T-cell (primary cell): ENCODE measurements at regions not wholly inside any gene's neighbourhood (a gene's known extent, or its start where the extent isn't known, plus 50 kb on each side); places are given as distances from the start of the nearest gene placed in this dataset.
"Not testable (repeated sequence)": the region's sequence is repeated elsewhere in the genome, so short reads cannot be mapped to it uniquely, and the experiment has no call there.

Experiments used
- ATAC-seq, 4 experiments: fragments of 200-7000 bp in 3 of 4; fragments of 150-1000 bp in 1 of 4; cut with Tn5 transposase; replicated peaks in 1 of 4; 1 replicate in 3 of 4; 2 replicates in 1 of 4; pipeline ENCODE4 v1.10.0; 2021; ENCODE audit warnings: moderate library complexity in 3 of 4, mild to moderate bottlenecking in 2 of 4, moderate number of reproducible peaks in 1 of 4
- CTCF ChIA-PET, 2 donors: fragments of 300-600 bp; sonication (Branson Sonifier 250); formaldehyde crosslinking; loops; one replicate each; lab custom pipeline; 2022; ENCODE audit warnings: antibody characterized with exemption in 2 of 2; lab: Charles Lee
- POLR2A ChIA-PET, 2 donors: fragments of 300-600 bp; sonication (Branson Sonifier 250); formaldehyde crosslinking; loops; one replicate each; lab custom pipeline; 2022; ENCODE audit warnings: antibody characterized with exemption in 2 of 2; lab: Charles Lee
- DNase-seq, 35 experiments: peaks; one replicate each; pipeline versions ENCODE4 v3.0.0 to v3.0.0-alpha.2; 2013 to 2023
- H3K27ac ChIP-seq: one replicate; pipeline ENCODE4 v1.5.1; 2013; ENCODE audit warnings: low read length
- H3K27me3 ChIP-seq, 2 experiments: replicated peaks in 1 of 2; 1 replicate in 1 of 2; 2 replicates in 1 of 2; pipeline versions ENCODE4 v1.6.1 to v1.7.0; 2013; ENCODE audit warnings: low read length in 1 of 2, mixed read lengths in 1 of 2; ENCODE audit not compliant: control insufficient read depth in 2 of 2, insufficient read depth in 2 of 2; ENCODE audit errors: extremely low read depth in 1 of 2
- H3K36me3 ChIP-seq, 2 donors: 1 replicate in 1 of 2; 2 replicates in 1 of 2; pipeline versions ENCODE4 v1.6.1 to v1.7.0; 2013; ENCODE audit warnings: low read length in 1 of 2; ENCODE audit not compliant: control insufficient read depth in 2 of 2, insufficient read depth in 1 of 2; ENCODE audit errors: extremely low read depth in 1 of 2
- H3K4me1 ChIP-seq, 2 experiments: 1 replicate in 1 of 2; 2 replicates in 1 of 2; pipeline versions ENCODE4 v1.6.1 to v1.7.0; 2013; ENCODE audit warnings: low read length in 2 of 2, mixed read lengths in 1 of 2; ENCODE audit not compliant: insufficient read depth in 2 of 2, control insufficient read depth in 1 of 2; ENCODE audit errors: extremely low read depth in 1 of 2
- H3K4me3 ChIP-seq, 2 donors: 1 replicate in 1 of 2; 2 replicates in 1 of 2; pipeline versions ENCODE4 v1.5.1 to v1.7.0; 2013; ENCODE audit warnings: mild to moderate bottlenecking in 2 of 2, low read length in 1 of 2, moderate library complexity in 1 of 2; ENCODE audit not compliant: control insufficient read depth in 1 of 2; ENCODE audit errors: extremely low read depth in 1 of 2
- H3K9me3 ChIP-seq: 2 replicates; pipeline ENCODE4 v1.7.0; 2013
- H3K27ac Mint-ChIP-seq, 2 donors: one replicate each; pipeline ENCODE4 v1.8.0; 2020 to 2021; ENCODE audit warnings: mild to moderate bottlenecking in 2 of 2, mixed read lengths in 2 of 2
- H3K27me3 Mint-ChIP-seq, 2 donors: one replicate each; pipeline ENCODE4 v1.8.0; 2021 to 2022; ENCODE audit warnings: mixed read lengths in 2 of 2
- H3K36me3 Mint-ChIP-seq: one replicate; pipeline ENCODE4 v1.8.0; 2021; ENCODE audit warnings: mixed read lengths
- H3K4me1 Mint-ChIP-seq, 3 donors: one replicate each; pipeline ENCODE4 v1.8.0; 2020 to 2022; ENCODE audit warnings: mixed read lengths in 3 of 3, mild to moderate bottlenecking in 1 of 3
- H3K4me3 Mint-ChIP-seq, 3 donors: one replicate each; pipeline ENCODE4 v1.8.0; 2020 to 2022; ENCODE audit warnings: mild to moderate bottlenecking in 3 of 3, mixed read lengths in 3 of 3, moderate library complexity in 3 of 3
- H3K9me3 Mint-ChIP-seq, 3 donors: one replicate each; pipeline ENCODE4 v1.8.0; 2020 to 2022; ENCODE audit warnings: mixed read lengths in 3 of 3
- WGBS: methylation state at CpG from one replicate; pipeline ENCODE4 v1.1.5; 2013; ENCODE audit warnings: missing lambda C conversion rate; ENCODE audit not compliant: insufficient coverage; 5-methylcytosine and 5-hydroxymethylcytosine counted together

- Histone ChIP-seq H3K36me3 (no peaks in the 10 kb centered on the region), H3K27me3 (no peaks in the 10 kb centered on the region), H3K4me3 (no peak overlapping the region), H3K27ac (no peak overlapping the region), H3K9me3 (no peaks in the 10 kb centered on the region), H3K4me1 (no peaks in the 10 kb centered on the region)
- Mint-ChIP-seq H3K4me3 (no peak overlapping the region), H3K36me3 (no peaks in the 10 kb centered on the region), H3K9me3 (peaks cover 0 to 6% (median 5%) of the 10 kb centered on the region in 3 donors), H3K27me3 (no peaks in the 10 kb centered on the region), H3K4me1 (no peaks in the 10 kb centered on the region), H3K27ac (no peak overlapping the region)
- DNase-seq = no peak
- CTCF ChIA-PET = no interaction called here
- WGBS = no CpG with 5 or more reads among the region's 4 CpGs
- ATAC-seq = no peak
- POLR2A ChIA-PET = no interaction called here
Measured at GRCh38 chr13:107600971-107601370, 614.4 kb downstream of the LIG4 start.

DNA sequence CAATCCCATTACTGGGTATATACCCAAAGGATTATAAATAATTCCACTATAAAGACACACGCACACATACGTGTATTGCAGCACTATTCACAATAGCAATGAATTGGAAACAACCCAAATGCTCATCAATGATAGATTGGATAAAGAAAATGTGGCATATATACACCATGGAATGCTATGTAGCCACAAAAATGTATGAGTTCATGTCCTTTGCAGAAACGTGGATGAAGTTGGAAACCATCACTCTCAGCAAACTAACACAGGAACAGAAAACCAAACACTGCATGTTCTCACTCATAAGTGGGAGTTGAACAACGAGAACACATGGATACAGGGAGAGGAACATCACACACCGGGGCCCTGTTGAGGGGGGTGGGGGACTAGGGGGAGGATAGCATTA is 619.0 kb downstream of the LIG4 start:
- H3K4me1 Mint-ChIP-seq, H3K36me3 ChIP-seq, H3K4me3 ChIP-seq, ATAC-seq, H3K27ac ChIP-seq, H3K27me3 ChIP-seq, H3K9me3 Mint-ChIP-seq, CTCF ChIA-PET, DNase-seq, H3K27me3 Mint-ChIP-seq, POLR2A ChIA-PET, H3K4me1 ChIP-seq, H3K27ac Mint-ChIP-seq, H3K4me3 Mint-ChIP-seq, H3K36me3 Mint-ChIP-seq, H3K9me3 ChIP-seq: not testable (repeated sequence)
- WGBS = no CpG with 5 or more reads among the region's 5 CpGs

GRCh38 chr13:107590556-107590955 is 624.8 kb downstream of the LIG4 start:
- DNase-seq = no peak
- Mint-ChIP-seq H3K9me3 (peaks cover 0 to 4% (median 4%) of the 10 kb centered on the region in 3 donors), H3K27me3 (no peaks in the 10 kb centered on the region), H3K4me3 (no peak overlapping the region), H3K4me1 (no peaks in the 10 kb centered on the region), H3K27ac (no peak overlapping the region), H3K36me3 (no peaks in the 10 kb centered on the region)
- no peaks in the 10 kb centered on the region for H3K4me1 ChIP-seq
- POLR2A ChIA-PET = no interaction called here
- H3K36me3 ChIP-seq = no peaks in the 10 kb centered on the region
- no peak overlapping the region for H3K27ac ChIP-seq
- H3K4me3 ChIP-seq = no peak overlapping the region
- CTCF ChIA-PET = no interaction called here
- WGBS = 60% methylated on average over 2 of the region's 3 CpGs
- no peak for ATAC-seq
- no peaks in the 10 kb centered on the region for H3K27me3 ChIP-seq
- H3K9me3 ChIP-seq = no peaks in the 10 kb centered on the region

DNA sequence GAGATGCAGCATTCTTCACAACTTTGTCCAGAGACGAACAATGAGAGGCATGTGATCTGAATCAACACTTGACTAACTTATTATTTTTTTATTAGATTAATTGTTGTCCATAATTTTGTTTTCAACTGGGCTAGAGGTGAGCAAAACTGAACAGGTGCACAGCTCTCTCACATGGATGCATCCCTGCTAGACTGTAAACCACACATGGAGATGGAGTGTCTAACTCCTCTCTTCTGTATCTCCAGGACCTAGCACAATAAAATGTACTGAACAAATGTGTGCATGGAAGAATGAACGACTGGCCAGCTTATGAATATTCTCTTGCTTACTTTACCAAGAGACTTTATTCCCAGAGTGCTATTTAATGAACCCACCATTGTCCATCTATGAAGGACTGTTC is 627.7 kb downstream of the LIG4 start:
- Mint-ChIP-seq H3K4me1 (no peaks in the 10 kb centered on the region), H3K36me3 (no peaks in the 10 kb centered on the region), H3K27me3 (no peaks in the 10 kb centered on the region), H3K27ac (no peak overlapping the region), H3K4me3 (no peak overlapping the region), H3K9me3 (peaks cover 0 to 5% (median 5%) of the 10 kb centered on the region in 3 donors)
- DNase-seq = no peak
- Histone ChIP-seq H3K36me3 (no peaks in the 10 kb centered on the region), H3K9me3 (no peaks in the 10 kb centered on the region), H3K4me1 (no peaks in the 10 kb centered on the region), H3K4me3 (no peak overlapping the region), H3K27me3 (no peaks in the 10 kb centered on the region), H3K27ac (no peak overlapping the region)
- 60% methylated on average over 1 of the region's 2 CpGs for WGBS
- ChIA-PET POLR2A (no interaction called here), CTCF (no interaction called here)
- no peak for ATAC-seq

DNA sequence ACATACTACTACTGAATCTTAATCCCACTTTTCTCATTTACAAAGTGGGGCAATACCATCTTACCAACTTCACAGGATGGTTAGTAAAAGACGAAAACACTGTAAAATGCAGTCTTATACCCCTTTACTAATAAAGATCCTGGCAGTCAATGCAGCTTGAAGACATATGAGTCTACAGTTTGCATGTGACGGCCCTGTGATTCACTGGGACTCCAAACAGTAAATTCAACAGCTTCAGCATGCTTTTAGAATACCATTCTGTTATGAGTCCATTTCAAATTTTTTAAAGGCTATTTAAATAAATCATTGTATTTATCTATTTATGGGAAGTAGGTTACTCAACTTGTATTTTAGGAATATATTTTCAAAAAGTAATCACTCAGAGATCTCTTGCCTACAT is 629.1 kb downstream of the LIG4 start:
- no peak overlapping the region for H3K27ac ChIP-seq
- DNase-seq (no peak), ATAC-seq (no peak)
- Mint-ChIP-seq H3K36me3 (no peaks in the 10 kb centered on the region), H3K4me1 (no peaks in the 10 kb centered on the region), H3K27me3 (no peaks in the 10 kb centered on the region), H3K4me3 (no peak overlapping the region), H3K9me3 (peaks cover 0 to 5% (median 5%) of the 10 kb centered on the region in 3 donors), H3K27ac (no peak overlapping the region)
- ChIA-PET CTCF (no interaction called here), POLR2A (no interaction called here)
- H3K9me3 ChIP-seq = no peaks in the 10 kb centered on the region
- no peaks in the 10 kb centered on the region for H3K36me3 ChIP-seq
- WGBS = 43% methylated on average over 1 of the region's 2 CpGs
- no peaks in the 10 kb centered on the region for H3K27me3 ChIP-seq
- H3K4me3 ChIP-seq = no peak overlapping the region
- H3K4me1 ChIP-seq = no peaks in the 10 kb centered on the region

DNA sequence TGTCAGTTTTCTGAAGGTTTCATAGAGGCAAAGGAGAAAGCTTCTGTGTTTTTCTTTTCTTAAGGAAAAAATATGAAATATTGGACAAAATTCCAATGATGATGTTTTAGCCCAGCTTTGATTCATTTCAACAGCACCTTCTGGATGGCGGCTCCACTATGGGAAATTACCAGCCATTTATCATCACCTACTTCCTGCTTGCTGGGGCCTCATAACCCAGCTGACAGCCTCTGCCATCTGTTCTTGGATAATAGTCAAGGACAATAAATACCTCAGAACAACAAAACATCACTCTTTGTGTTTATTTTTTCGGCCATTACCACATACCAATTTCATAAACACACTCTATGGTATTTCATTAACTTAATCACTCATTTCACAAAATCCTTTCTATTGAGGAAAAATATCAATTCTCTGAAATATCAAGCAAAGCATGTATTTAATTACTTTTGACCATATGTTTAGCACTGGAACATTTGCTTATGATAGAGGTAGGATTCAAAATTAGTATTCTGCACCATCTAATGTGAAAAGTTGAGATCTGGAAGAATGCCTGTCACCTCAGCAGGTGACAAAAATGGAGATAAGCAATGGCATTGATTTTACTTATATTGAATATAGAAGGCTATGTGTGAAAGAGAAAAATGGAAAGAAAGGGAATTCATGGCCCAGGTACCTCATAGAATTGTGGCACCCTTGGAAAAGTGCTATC is 629.7 kb downstream of the LIG4 start:
- Mint-ChIP-seq H3K4me3 (no peak overlapping the region), H3K27me3 (no peaks in the 10 kb centered on the region), H3K9me3 (peaks cover 2 to 6% (median 5%) of the 10 kb centered on the region in 3 donors), H3K36me3 (no peaks in the 10 kb centered on the region), H3K4me1 (no peaks in the 10 kb centered on the region), H3K27ac (no peak overlapping the region)
- Histone ChIP-seq H3K27me3 (no peaks in the 10 kb centered on the region), H3K36me3 (no peaks in the 10 kb centered on the region), H3K27ac (no peak overlapping the region), H3K9me3 (no peaks in the 10 kb centered on the region), H3K4me3 (no peak overlapping the region), H3K4me1 (no peaks in the 10 kb centered on the region)
- ATAC-seq = no peak
- POLR2A ChIA-PET = no interaction called here
- DNase-seq = no peak
- 0% methylated on average over 1 of the region's 2 CpGs for WGBS
- CTCF ChIA-PET = no interaction called here

- ATAC-seq = no peak
- Histone ChIP-seq H3K4me1 (no peaks in the 10 kb centered on the region), H3K27ac (no peak overlapping the region), H3K9me3 (no peaks in the 10 kb centered on the region), H3K36me3 (no peaks in the 10 kb centered on the region), H3K4me3 (no peak overlapping the region), H3K27me3 (no peaks in the 10 kb centered on the region)
- no peaks in the 10 kb centered on the region for H3K36me3 Mint-ChIP-seq
- no peak overlapping the region for H3K27ac Mint-ChIP-seq
- no peak overlapping the region for H3K4me3 Mint-ChIP-seq
- CTCF ChIA-PET = no interaction called here
- no peaks in the 10 kb centered on the region for H3K4me1 Mint-ChIP-seq
- H3K9me3 Mint-ChIP-seq = peaks cover 6 to 17% (median 10%) of the 10 kb centered on the region in 3 donors
- POLR2A ChIA-PET = no interaction called here
- no peaks in the 10 kb centered on the region for H3K27me3 Mint-ChIP-seq
- DNase-seq = no peak
- WGBS = 63% methylated on average over 2 of the region's 4 CpGs
Measured at GRCh38 chr13:107582171-107582570, 633.2 kb downstream of the LIG4 start.
